T47D (cell line): ENCODE measurements at regions not wholly inside any gene's neighbourhood (a gene's known extent, or its start where the extent isn't known, plus 50 kb on each side); places are given as distances from the start of the nearest gene placed in this dataset.

Source experiments
- DNase-seq, 2 experiments: peaks; one replicate each; pipeline versions ENCODE4 v3.0.0 to v3.0.0-alpha.2; 2011 to 2012; ENCODE audit warnings: low read depth in 1 of 2, low spot score in 1 of 2
- JUND ChIP-seq: IDR thresholded peaks from 2 replicates; pipeline ENCODE4 v1.6.1; 2012; ENCODE audit warnings: low read depth
- in situ Hi-C: cut with HindIII; loops from 2 replicates; pipeline ENCODE4 v1.10.0; 2016; ENCODE audit warnings: low sequenced_read_pairs, low pct_unique_long_range_greater_than_20kb

GRCh38 chr20:57957411-57958049 is 247.7 kb upstream of the PMEPA1 start:
- TF ChIP-seq JUND, result no peak
- in situ Hi-C loops, result no loop called here
- no peak for DNase-seq

GRCh38 chr20:57953638-57954037 is 243.8 kb upstream of the PMEPA1 start:
- no peak for DNase-seq
- TF ChIP-seq JUND, result no peak
- in situ Hi-C loops, result no loop called here

GRCh38 chr20:57952136-57952535 is 242.3 kb upstream of the PMEPA1 start:
- in situ Hi-C loops, result no loop called here
- no peak for DNase-seq
- TF ChIP-seq JUND, result no peak

GRCh38 chr20:57951549-57951948 is 241.7 kb upstream of the PMEPA1 start:
- in situ Hi-C loops, result no loop called here

GRCh38 chr20:57950764-57951485 is 241.1 kb upstream of the PMEPA1 start:
- in situ Hi-C loops, result no loop called here
- no peak for DNase-seq
- no peak for TF ChIP-seq JUND

More at GRCh38 chr20:57951549-57951948, 241.7 kb upstream of the PMEPA1 start:
- DNase-seq, result no peak
- TF ChIP-seq JUND, result no peak

GRCh38 chr20:57948180-57948955 is 238.6 kb upstream of the PMEPA1 start:
- in situ Hi-C loops, result no loop called here
- no peak for TF ChIP-seq JUND
- DNase-seq, result no peak

GRCh38 chr20:57947421-57948179 is 237.8 kb upstream of the PMEPA1 start:
- in situ Hi-C loops, result no loop called here
- TF ChIP-seq JUND, result no peak
- DNase-seq, result no peak

GRCh38 chr20:57946559-57947315 is 236.9 kb upstream of the PMEPA1 start:
- in situ Hi-C loops, result no loop called here
- DNase-seq, result no peak
- TF ChIP-seq JUND, result no peak

GRCh38 chr20:57944988-57945387 is 235.2 kb upstream of the PMEPA1 start:
- TF ChIP-seq JUND, result no peak
- no peak for DNase-seq
- in situ Hi-C loops, result no loop called here

GRCh38 chr20:57943950-57944349 is 234.1 kb upstream of the PMEPA1 start:
- in situ Hi-C loops, result no loop called here
- DNase-seq, result no peak
- TF ChIP-seq JUND, result no peak

GRCh38 chr20:57943291-57943690 is 233.5 kb upstream of the PMEPA1 start:
- no peak for DNase-seq
- no peak for TF ChIP-seq JUND
- in situ Hi-C loops, result no loop called here
